Natural killer cell (primary cell): ENCODE measurements at regions not wholly inside any gene's neighbourhood (a gene's known extent, or its start where the extent isn't known, plus 50 kb on each side); places are given as distances from the start of the nearest gene placed in this dataset.

Experiments
- ATAC-seq, 3 donors: fragments of 150-1000 bp in 2 of 3; fragments of 200-7000 bp in 1 of 3; cut with Tn5 transposase; 1 replicate in 1 of 3; 2 replicates in 2 of 3; pipeline ENCODE4 v1.10.0; 2021; ENCODE audit warnings: mild to moderate bottlenecking in 2 of 3, moderate library complexity in 2 of 3
- DNase-seq, 2 donors: peaks; one replicate each; pipeline versions ENCODE4 v3.0.0 to v3.0.0-alpha.2; 2013 to 2021; ENCODE audit warnings: mixed read lengths in 1 of 2
- H3K27ac ChIP-seq: one replicate; pipeline ENCODE4 v1.5.1; 2013; ENCODE audit warnings: mild to moderate bottlenecking, low read length
- H3K27me3 ChIP-seq: one replicate; pipeline ENCODE4 v1.6.1; 2013; ENCODE audit warnings: low read length; ENCODE audit not compliant: control insufficient read depth, insufficient read depth
- H3K36me3 ChIP-seq: one replicate; pipeline ENCODE4 v1.6.1; 2013; ENCODE audit warnings: low read length; ENCODE audit not compliant: control insufficient read depth, insufficient read depth
- H3K4me1 ChIP-seq: one replicate; pipeline ENCODE4 v1.6.1; 2013; ENCODE audit warnings: low read length; ENCODE audit not compliant: control insufficient read depth, insufficient read depth
- H3K4me3 ChIP-seq: one replicate; pipeline ENCODE4 v1.5.1; 2013; ENCODE audit warnings: low read length
- H3K9me3 ChIP-seq: one replicate; pipeline ENCODE4 v1.6.1; 2013; ENCODE audit warnings: low read length; ENCODE audit not compliant: control insufficient read depth, insufficient read depth
- H3K27ac Mint-ChIP-seq, 2 donors: one replicate each; pipeline ENCODE4 v1.8.0; 2022; ENCODE audit warnings: mild to moderate bottlenecking in 2 of 2, mixed read lengths in 2 of 2, moderate library complexity in 1 of 2
- H3K27me3 Mint-ChIP-seq, 2 donors: one replicate each; pipeline ENCODE4 v1.8.0; 2022; ENCODE audit warnings: low read depth in 2 of 2, mixed read lengths in 2 of 2
- H3K36me3 Mint-ChIP-seq: one replicate; pipeline ENCODE4 v1.8.0; 2022; ENCODE audit warnings: mixed read lengths
- H3K4me1 Mint-ChIP-seq, 2 donors: one replicate each; pipeline ENCODE4 v1.8.0; 2022; ENCODE audit warnings: mixed read lengths in 2 of 2
- H3K4me3 Mint-ChIP-seq: one replicate; pipeline ENCODE4 v1.8.0; 2022; ENCODE audit warnings: mild to moderate bottlenecking, moderate library complexity, mixed read lengths
- H3K9me3 Mint-ChIP-seq, 2 donors: one replicate each; pipeline ENCODE4 v1.8.0; 2022; ENCODE audit warnings: mixed read lengths in 2 of 2
- CTCF ChIP-seq: fragments of 200-600 bp; IDR thresholded peaks from one replicate; pipeline ENCODE4 v1.8.0; 2022; ENCODE audit warnings: antibody characterized with exemption
- WGBS: methylation state at CpG from one replicate; pipeline ENCODE4 v1.1.7; 2013; ENCODE audit warnings: missing lambda C conversion rate; ENCODE audit not compliant: insufficient coverage; 5-methylcytosine and 5-hydroxymethylcytosine counted together
- intact Hi-C: fragments of 100-400 bp; cut with micrococcal nuclease; formaldehyde crosslinking; loops from one replicate; pipeline ENCODE4 v1.14.2; 2022

GRCh38 chr6:139649128-139649527, 274.7 kb upstream of the CITED2 start:
- no CpG with 5 or more reads among the region's 2 CpGs for WGBS
- no peaks in the 10 kb centered on the region for H3K9me3 ChIP-seq
- intact Hi-C loops, result no loop called here
- no peaks in the 10 kb centered on the region for H3K4me1 Mint-ChIP-seq
- no peaks in the 10 kb centered on the region for H3K4me1 ChIP-seq
- H3K36me3 ChIP-seq, result no peaks in the 10 kb centered on the region
- H3K36me3 Mint-ChIP-seq, result no peaks in the 10 kb centered on the region
- peaks cover 5 to 19% of the 10 kb centered on the region in 2 donors for H3K27me3 Mint-ChIP-seq
- no peaks in the 10 kb centered on the region for H3K27me3 ChIP-seq
- H3K4me3 ChIP-seq, result no peak overlapping the region
- H3K4me3 Mint-ChIP-seq, result no peak overlapping the region
- no peak overlapping the region for H3K27ac ChIP-seq
- ATAC-seq (no peak), DNase-seq (no peak)
- TF ChIP-seq CTCF, result no peak
- H3K27ac Mint-ChIP-seq, result no peak overlapping the region
- H3K9me3 Mint-ChIP-seq, result no peaks in the 10 kb centered on the region

- no peak overlapping the region for H3K4me3 Mint-ChIP-seq
- H3K27me3 Mint-ChIP-seq, result peaks cover 8 to 19% of the 10 kb centered on the region in 2 donors
- Histone ChIP-seq H3K36me3 (no peaks in the 10 kb centered on the region), H3K9me3 (no peaks in the 10 kb centered on the region), H3K27me3 (no peaks in the 10 kb centered on the region), H3K4me1 (no peaks in the 10 kb centered on the region), H3K27ac (no peak overlapping the region), H3K4me3 (no peak overlapping the region)
- H3K9me3 Mint-ChIP-seq, result no peaks in the 10 kb centered on the region
- TF ChIP-seq CTCF, result no peak
- no peak overlapping the region for H3K27ac Mint-ChIP-seq
- ATAC-seq (no peak), DNase-seq (no peak)
- intact Hi-C loops, result no loop called here
- no peaks in the 10 kb centered on the region for H3K36me3 Mint-ChIP-seq
- WGBS, result 56% methylated on average over 7 of the region's 7 CpGs
- H3K4me1 Mint-ChIP-seq, result no peaks in the 10 kb centered on the region
Observed at GRCh38 chr6:139648430-139649000, 274.1 kb upstream of the CITED2 start.

- no peak overlapping the region for H3K27ac ChIP-seq
- H3K4me3 Mint-ChIP-seq, result no peak overlapping the region
- 70% methylated on average over 4 of the region's 5 CpGs for WGBS
- H3K36me3 Mint-ChIP-seq, result no peaks in the 10 kb centered on the region
- no peaks in the 10 kb centered on the region for H3K9me3 ChIP-seq
- ATAC-seq (no peak), DNase-seq (no peak)
- H3K4me1 ChIP-seq, result no peaks in the 10 kb centered on the region
- no peak overlapping the region for H3K27ac Mint-ChIP-seq
- no peaks in the 10 kb centered on the region for H3K36me3 ChIP-seq
- peaks cover 8 to 19% of the 10 kb centered on the region in 2 donors for H3K27me3 Mint-ChIP-seq
- no peaks in the 10 kb centered on the region for H3K4me1 Mint-ChIP-seq
- intact Hi-C loops, result no loop called here
- no peak overlapping the region for H3K4me3 ChIP-seq
- no peaks in the 10 kb centered on the region for H3K9me3 Mint-ChIP-seq
- TF ChIP-seq CTCF, result no peak
- no peaks in the 10 kb centered on the region for H3K27me3 ChIP-seq
Observed at GRCh38 chr6:139647841-139648240, 273.4 kb upstream of the CITED2 start.

- H3K9me3 ChIP-seq, result no peaks in the 10 kb centered on the region
- H3K27ac Mint-ChIP-seq, result no peak overlapping the region
Observed at GRCh38 chr6:139647016-139647415, 272.6 kb upstream of the CITED2 start.

More at GRCh38 chr6:139647016-139647415, 272.6 kb upstream of the CITED2 start:
- Mint-ChIP-seq H3K36me3 (no peaks in the 10 kb centered on the region), H3K9me3 (no peaks in the 10 kb centered on the region), H3K4me3 (no peak overlapping the region), H3K27me3 (peaks cover 8 to 19% of the 10 kb centered on the region in 2 donors), H3K4me1 (no peaks in the 10 kb centered on the region)
- WGBS, result 94% methylated on average over 3 of the region's 3 CpGs
- Histone ChIP-seq H3K36me3 (no peaks in the 10 kb centered on the region), H3K4me1 (no peaks in the 10 kb centered on the region), H3K27me3 (no peaks in the 10 kb centered on the region), H3K27ac (no peak overlapping the region), H3K4me3 (no peak overlapping the region)
- no peak for TF ChIP-seq CTCF
- intact Hi-C loops, result no loop called here
- DNase-seq (no peak), ATAC-seq (no peak)
